K562 (cell line): ENCODE measurements at regions not wholly inside any gene's neighbourhood (a gene's known extent, or its start where the extent isn't known, plus 50 kb on each side); places are given as distances from the start of the nearest gene placed in this dataset.

Experiments
- ATAC-seq: fragments of 200-7000 bp; cut with Tn5 transposase; 3 replicates; pipeline ENCODE4 v1.9.1; 2020; ENCODE audit warnings: moderate library complexity
- BruUV-seq: library from RNA; stranded (reverse); fragments of 400-500 nt; replicated peaks from 2 replicates; lab custom pipeline; 2021; lab: Mats Ljungman, UMichigan
- CTCF ChIA-PET: fragments of 300-600 bp; formaldehyde crosslinking; extraction: SDS; loops from one replicate; lab custom pipeline; 2021; ENCODE audit warnings: low intra/inter-chr PET ratio; lab: Yijun Ruan, JAX
- POLR2A ChIA-PET: fragments of 300-600, 350-650 bp; sonication (Branson Sonifier 250); formaldehyde crosslinking; extraction: SDS; loops from one replicate; lab custom pipeline; 2021; ENCODE audit warnings: antibody characterized with exemption, inconsistent platforms; lab: Yijun Ruan, JAX
- DNase-seq, 4 experiments: peaks; one replicate each; pipeline versions ENCODE4 v3.0.0 to v3.0.0-alpha.2; 2011 to 2018; ENCODE audit warnings: low spot score in 3 of 4, mixed read lengths in 3 of 4; ENCODE audit errors: extremely low read depth in 1 of 4
- FAIRE-seq: peaks from 2 replicates; lab custom pipeline; 2011; peaks lifted over from hg19 to GRCh38; lab: Jason Lieb, UNC
- H2AFZ ChIP-seq: 2 replicates; pipeline ENCODE4 v1.6.0; 2011; ENCODE audit warnings: low read depth, low read length, control low read depth, inconsistent platforms
- H3K27ac ChIP-seq: fragments of 200-600 bp; 3 replicates; pipeline ENCODE4 v1.8.0; 2011; ENCODE audit warnings: low read depth, mild to moderate bottlenecking, control low read depth, inconsistent platforms, low read length, moderate library complexity, mixed read lengths; ENCODE audit errors: extremely low read depth
- H3K27me3 ChIP-seq, 2 experiments: fragments of 300-600 bp in 1 of 2; 2 replicates in 1 of 2; 3 replicates in 1 of 2; pipeline versions ENCODE4 v1.6.0 to v1.8.0; 2011; ENCODE audit warnings: inconsistent platforms in 2 of 2, low read length in 2 of 2, mild to moderate bottlenecking in 1 of 2, mixed read lengths in 1 of 2, moderate library complexity in 1 of 2; ENCODE audit not compliant: control insufficient read depth in 2 of 2, insufficient read depth in 2 of 2
- H3K36me3 ChIP-seq: fragments of 300-600 bp; 3 replicates; pipeline ENCODE4 v1.8.0; 2011; ENCODE audit warnings: mild to moderate bottlenecking, low read length, inconsistent platforms; ENCODE audit not compliant: control insufficient read depth, insufficient read depth
- H3K4me1 ChIP-seq, 2 experiments: fragments of 200-600 bp in 1 of 2; replicated peaks in 1 of 2; 2 replicates in 1 of 2; 3 replicates in 1 of 2; pipeline versions ENCODE4 v1.5.1 to v1.8.0; 2011; ENCODE audit warnings: inconsistent platforms in 2 of 2, low read length in 2 of 2, mild to moderate bottlenecking in 1 of 2, mixed read lengths in 1 of 2, moderate library complexity in 1 of 2; ENCODE audit not compliant: control insufficient read depth in 2 of 2, insufficient read depth in 2 of 2
- H3K4me2 ChIP-seq: 2 replicates; pipeline ENCODE4 v1.6.1; 2011; ENCODE audit warnings: low read length, control low read depth, inconsistent platforms, mixed read lengths; ENCODE audit not compliant: insufficient read depth
- H3K4me3 ChIP-seq: fragments of 200-600 bp; sonication (generic), shearing (Covaris generic); 2 replicates; pipeline ENCODE4 v1.5.1; 2016; ENCODE audit warnings: control low read depth, inconsistent platforms
- H3K79me2 ChIP-seq: fragments of 200-600 bp; 3 replicates; pipeline ENCODE4 v1.8.0; 2011; ENCODE audit warnings: low read length, inconsistent platforms; ENCODE audit not compliant: control insufficient read depth, insufficient read depth
- H3K9ac ChIP-seq, 2 experiments: 2 replicates each; pipeline versions ENCODE4 v1.6.0 to v1.6.1; 2011; ENCODE audit warnings: low read depth in 2 of 2, low read length in 2 of 2, control low read depth in 1 of 2, inconsistent platforms in 1 of 2, mild to moderate bottlenecking in 1 of 2, mixed read lengths in 1 of 2; ENCODE audit not compliant: insufficient read depth in 1 of 2
- H3K9me1 ChIP-seq: one replicate; pipeline ENCODE4 v1.6.0; 2011; ENCODE audit warnings: inconsistent platforms, mild to moderate bottlenecking, low read length, moderate library complexity; ENCODE audit not compliant: control insufficient read depth, insufficient read depth
- H3K9me3 ChIP-seq: replicated peaks from 2 replicates; pipeline ENCODE4 v1.5.1; 2011; ENCODE audit warnings: low read depth, low read length, inconsistent platforms; ENCODE audit not compliant: control insufficient read depth, insufficient read depth
- H4K20me1 ChIP-seq: replicated peaks from 2 replicates; pipeline ENCODE4 v1.6.1; 2011; ENCODE audit warnings: low read length, inconsistent platforms, mixed read lengths; ENCODE audit not compliant: control insufficient read depth, insufficient read depth
- CBFA2T3 ChIP-seq: fragments of 450-650 bp; IDR thresholded peaks from 2 replicates; pipeline ENCODE4 v1.6.1; 2017
- GATAD2B ChIP-seq: fragments of 450-650 bp; IDR thresholded peaks from 2 replicates; pipeline ENCODE4 v1.6.1; 2017; ENCODE audit warnings: mild to moderate bottlenecking, borderline replicate concordance
- HDGF ChIP-seq: fragments of 450-650 bp; IDR thresholded peaks from 2 replicates; pipeline ENCODE4 v1.6.1; 2016
- PRMT5 ChIP-seq: sonication (generic); formaldehyde crosslinking; IDR thresholded peaks from 2 replicates; pipeline ENCODE4 v1.5.0; 2020; ENCODE audit warnings: missing genetic modification reagents
- ZNF444 ChIP-seq: fragments of 250-450 bp; sonication (Bioruptor Pico); IDR thresholded peaks from 2 replicates; pipeline ENCODE4 v1.4.0; 2020; ENCODE audit warnings: mild to moderate bottlenecking, moderate library complexity
- WGBS: fragments of 100-300 bp; shearing (Covaris generic); methylation state at CpG from one replicate; pipeline ENCODE4 v1.1.6; 2016; ENCODE audit warnings: low coverage, mixed read lengths; ENCODE audit not compliant: insufficient coverage; ENCODE audit errors: missing lambda C conversion rate; 5-methylcytosine and 5-hydroxymethylcytosine counted together
- in situ Hi-C: fragments of 300-500 bp; cut with MboI; formaldehyde crosslinking; loops from 4 replicates; pipeline ENCODE4 v1.15.0; 2018; ENCODE audit warnings: inconsistent platforms, mixed read lengths
- intact Hi-C: fragments of 100-400 bp; cut with micrococcal nuclease; formaldehyde crosslinking; loops from 2 replicates; pipeline ENCODE4 v1.14.2; 2022
- TF ChIP-seq, protein P1 (sequence below): fragments of 250-450 bp; sonication (Bioruptor Pico); IDR thresholded peaks from 2 replicates; pipeline ENCODE4 v1.5.0; 2021; ENCODE audit warnings: mild to moderate bottlenecking, moderate library complexity

DNA sequence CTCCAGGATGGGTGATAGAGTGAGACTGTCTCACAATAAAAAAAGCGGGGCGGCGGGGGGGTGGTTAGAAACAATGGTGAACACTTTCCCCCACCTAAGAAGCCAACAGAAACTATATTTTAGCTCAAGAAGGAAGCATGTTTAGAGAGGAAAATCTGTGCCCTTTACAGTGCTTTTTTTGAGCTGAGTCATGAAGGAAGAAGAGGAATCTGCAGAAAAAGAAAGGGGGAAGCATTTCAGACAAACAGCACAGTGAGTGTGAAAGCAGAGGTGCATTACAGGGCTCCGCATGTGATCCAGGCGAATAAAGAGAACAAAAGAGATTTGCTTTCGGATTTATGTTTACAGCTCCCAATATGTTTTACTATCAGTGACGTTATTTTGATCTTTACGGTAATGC, 1504.6 kb upstream of the WWC1 start:
- in situ Hi-C loops (no loop called here), intact Hi-C loops (no loop called here)
- Histone ChIP-seq H3K9me1 (no peaks in the 10 kb centered on the region), H3K4me3 (no peak overlapping the region), H2AFZ (no peak overlapping the region), H3K27me3 (no peaks in the 10 kb centered on the region), H3K9me3 (no peaks in the 10 kb centered on the region), H3K36me3 (no peaks in the 10 kb centered on the region), H3K4me2 (no peak overlapping the region), H4K20me1 (no peaks in the 10 kb centered on the region), H3K4me1 (no peaks in the 10 kb centered on the region), H3K27ac (no peak overlapping the region), H3K79me2 (no peaks in the 10 kb centered on the region), H3K9ac (no peak overlapping the region)
- WGBS: 0% methylated on average over 8 of the region's 8 CpGs
- ChIA-PET CTCF (no interaction called here), POLR2A (no interaction called here)
- no peak for DNase-seq
- FAIRE-seq: no peak
- no peak for ATAC-seq
- BruUV-seq: no TSS peak
- TF ChIP-seq PRMT5: no peak
- no peak for TF ChIP-seq GATAD2B
- TF ChIP-seq CBFA2T3: no peak
- TF ChIP-seq HDGF: no peak
- TF ChIP-seq, protein P1, sequence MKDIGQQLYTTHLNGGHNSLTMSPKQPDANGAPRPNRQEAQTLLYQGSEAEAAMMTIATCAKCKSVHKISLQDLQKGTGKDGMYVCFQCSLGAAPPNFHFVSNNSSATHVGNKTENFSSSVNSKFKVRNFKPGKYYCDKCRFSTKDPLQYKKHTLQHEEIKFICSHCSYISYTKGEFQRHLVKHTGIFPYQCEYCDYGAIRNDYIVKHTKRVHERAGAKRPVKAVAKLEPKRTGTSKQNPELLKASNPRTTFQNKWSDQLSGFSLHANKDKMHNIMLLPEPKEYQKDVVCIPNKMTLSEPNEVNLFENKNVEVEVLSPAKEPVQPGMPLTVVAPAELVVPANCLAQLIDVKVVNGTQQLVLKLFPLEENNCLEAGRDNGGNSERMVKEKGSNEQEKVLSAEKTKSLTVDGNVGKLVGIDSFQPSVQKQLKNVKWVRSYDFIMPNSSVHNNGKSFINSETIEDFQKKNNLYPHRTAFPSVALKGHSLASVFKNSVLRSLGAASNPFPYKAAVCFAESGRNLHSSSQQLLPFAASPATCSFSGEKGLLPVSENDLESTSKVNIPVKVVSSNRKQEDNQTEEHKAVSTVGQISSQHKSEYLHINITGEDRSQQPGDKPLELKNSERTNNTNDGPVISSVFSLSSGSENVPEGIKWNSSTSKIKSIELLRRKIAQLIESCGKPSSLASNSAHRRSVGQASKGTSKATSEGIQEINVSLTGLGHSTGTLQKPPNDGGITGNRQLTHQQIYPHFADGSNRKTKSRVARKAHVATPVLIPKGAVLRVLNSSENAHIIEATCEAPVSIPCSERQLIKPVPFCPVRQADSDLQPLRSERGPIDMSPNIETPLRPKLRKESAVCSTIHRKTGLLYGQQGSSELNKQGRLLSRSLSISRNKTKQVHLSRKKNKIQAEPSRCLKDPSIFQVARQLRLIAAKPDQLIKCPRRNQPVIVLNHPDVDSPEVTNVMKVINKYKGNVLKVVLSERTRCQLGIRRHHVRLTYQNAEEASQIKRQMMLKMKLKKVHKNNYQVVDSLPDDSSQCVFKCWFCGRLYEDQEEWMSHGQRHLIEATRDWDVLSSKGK (CRISPR knock-in tag): no peak
- no peak for TF ChIP-seq ZNF444 (CRISPR knock-in tag)
